Parathyroid adenoma (tissue), 2 donors: ENCODE measurements at regions not wholly inside any gene's neighbourhood (a gene's known extent, or its start where the extent isn't known, plus 50 kb on each side); places are given as distances from the start of the nearest gene placed in this dataset.

Source experiments
- H2AFZ ChIP-seq: fragments of 300-600 bp; sonication (generic); one replicate; pipeline ENCODE4 v1.7.0; 2017; ENCODE audit warnings: antibody characterized with exemption, mild to moderate bottlenecking
- H3K27ac ChIP-seq: fragments of 300-600 bp; sonication (generic); one replicate; pipeline ENCODE4 v1.7.0; 2017
- H3K27me3 ChIP-seq: fragments of 300-600 bp; sonication (generic); one replicate; pipeline ENCODE4 v1.7.0; 2017; ENCODE audit warnings: low read length; ENCODE audit not compliant: control insufficient read depth, insufficient read depth
- H3K36me3 ChIP-seq: fragments of 300-600 bp; sonication (generic); one replicate; pipeline ENCODE4 v1.7.0; 2017; ENCODE audit warnings: low read length; ENCODE audit not compliant: control insufficient read depth, insufficient read depth
- H3K4me1 ChIP-seq: fragments of 300-600 bp; sonication (generic); one replicate; pipeline ENCODE4 v1.7.0; 2017; ENCODE audit warnings: control low read depth
- H3K4me2 ChIP-seq: fragments of 300-600 bp; sonication (generic); one replicate; pipeline ENCODE4 v1.7.0; 2017; ENCODE audit warnings: low read length
- H3K4me3 ChIP-seq: fragments of 300-600 bp; sonication (generic); one replicate; pipeline ENCODE4 v1.7.0; 2017; ENCODE audit warnings: low read depth, low read length
- H3K79me2 ChIP-seq: fragments of 300-600 bp; sonication (generic); one replicate; pipeline ENCODE4 v1.7.0; 2017; ENCODE audit warnings: control low read depth
- H3K9ac ChIP-seq: fragments of 300-600 bp; sonication (generic); one replicate; pipeline ENCODE4 v1.7.0; 2017; ENCODE audit warnings: mild to moderate bottlenecking
- H3K9me3 ChIP-seq: fragments of 300-600 bp; sonication (generic); one replicate; pipeline ENCODE4 v1.7.0; 2017; ENCODE audit warnings: low read length; ENCODE audit not compliant: control insufficient read depth
- TF ChIP-seq, protein P1 (sequence below): fragments of 300-600 bp; sonication (generic); IDR thresholded peaks from one replicate; pipeline ENCODE4 v1.7.0; 2017; ENCODE audit warnings: antibody characterized with exemption, mild to moderate bottlenecking
- donor health status: primary hyperparathyroidism.

- TF ChIP-seq, protein P1, sequence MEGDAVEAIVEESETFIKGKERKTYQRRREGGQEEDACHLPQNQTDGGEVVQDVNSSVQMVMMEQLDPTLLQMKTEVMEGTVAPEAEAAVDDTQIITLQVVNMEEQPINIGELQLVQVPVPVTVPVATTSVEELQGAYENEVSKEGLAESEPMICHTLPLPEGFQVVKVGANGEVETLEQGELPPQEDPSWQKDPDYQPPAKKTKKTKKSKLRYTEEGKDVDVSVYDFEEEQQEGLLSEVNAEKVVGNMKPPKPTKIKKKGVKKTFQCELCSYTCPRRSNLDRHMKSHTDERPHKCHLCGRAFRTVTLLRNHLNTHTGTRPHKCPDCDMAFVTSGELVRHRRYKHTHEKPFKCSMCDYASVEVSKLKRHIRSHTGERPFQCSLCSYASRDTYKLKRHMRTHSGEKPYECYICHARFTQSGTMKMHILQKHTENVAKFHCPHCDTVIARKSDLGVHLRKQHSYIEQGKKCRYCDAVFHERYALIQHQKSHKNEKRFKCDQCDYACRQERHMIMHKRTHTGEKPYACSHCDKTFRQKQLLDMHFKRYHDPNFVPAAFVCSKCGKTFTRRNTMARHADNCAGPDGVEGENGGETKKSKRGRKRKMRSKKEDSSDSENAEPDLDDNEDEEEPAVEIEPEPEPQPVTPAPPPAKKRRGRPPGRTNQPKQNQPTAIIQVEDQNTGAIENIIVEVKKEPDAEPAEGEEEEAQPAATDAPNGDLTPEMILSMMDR: no peak
- H3K4me1 ChIP-seq: no peaks in the 10 kb centered on the region
- no peak overlapping the region for H3K27ac ChIP-seq
- no peak overlapping the region for H3K4me3 ChIP-seq
- no peaks in the 10 kb centered on the region for H3K9me3 ChIP-seq
- H3K27me3 ChIP-seq: no peaks in the 10 kb centered on the region
- H3K9ac ChIP-seq: no peak overlapping the region
- no peak overlapping the region for H3K4me2 ChIP-seq
- H3K79me2 ChIP-seq: no peaks in the 10 kb centered on the region
- no peaks in the 10 kb centered on the region for H3K36me3 ChIP-seq
- no peak overlapping the region for H2AFZ ChIP-seq
Observed at GRCh38 chr18:40582105-40582504, 1372.9 kb upstream of the PIK3C3 start.

DNA sequence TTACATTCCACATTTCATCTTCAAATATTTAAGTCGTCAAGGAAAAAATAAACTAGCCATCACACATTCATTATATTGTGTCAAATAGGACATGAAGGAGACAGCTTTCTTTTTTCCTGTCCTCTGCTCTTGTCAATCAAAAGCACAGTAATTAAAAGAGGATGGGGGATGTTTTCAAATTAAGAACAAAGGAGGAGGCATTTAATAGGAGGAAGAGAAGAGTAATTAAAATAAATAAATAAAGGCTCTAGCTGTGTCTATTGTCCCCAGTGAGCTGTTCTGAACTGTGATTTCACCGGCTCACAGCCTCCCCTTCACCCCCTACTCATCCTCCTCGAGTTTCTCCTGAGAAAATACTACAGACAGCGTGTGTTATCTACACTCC, 1377.1 kb upstream of the PIK3C3 start:
- H3K9me3 ChIP-seq: no peaks in the 10 kb centered on the region
- H3K4me2 ChIP-seq: no peak overlapping the region
- no peaks in the 10 kb centered on the region for H3K27me3 ChIP-seq
- no peak overlapping the region for H2AFZ ChIP-seq
- H3K4me1 ChIP-seq: no peaks in the 10 kb centered on the region
- H3K9ac ChIP-seq: no peak overlapping the region
- TF ChIP-seq, protein P1: no peak
- H3K27ac ChIP-seq: no peak overlapping the region
- no peaks in the 10 kb centered on the region for H3K36me3 ChIP-seq
- no peak overlapping the region for H3K4me3 ChIP-seq
- no peaks in the 10 kb centered on the region for H3K79me2 ChIP-seq

- Histone ChIP-seq H3K4me2 (no peak overlapping the region), H3K9me3 (no peaks in the 10 kb centered on the region), H3K27me3 (no peaks in the 10 kb centered on the region), H3K4me1 (no peaks in the 10 kb centered on the region), H3K36me3 (no peaks in the 10 kb centered on the region), H2AFZ (no peak overlapping the region), H3K9ac (no peak overlapping the region), H3K27ac (no peak overlapping the region), H3K79me2 (no peaks in the 10 kb centered on the region), H3K4me3 (no peak overlapping the region)
- TF ChIP-seq, protein P1: no peak
Observed at GRCh38 chr18:40577239-40577980, 1377.6 kb upstream of the PIK3C3 start.

GRCh38 chr18:40576507-40577115, 1378.4 kb upstream of the PIK3C3 start:
- Histone ChIP-seq H3K9me3 (no peaks in the 10 kb centered on the region), H3K4me3 (no peak overlapping the region), H2AFZ (no peak overlapping the region), H3K27ac (no peak overlapping the region), H3K9ac (no peak overlapping the region), H3K4me1 (no peaks in the 10 kb centered on the region), H3K4me2 (no peak overlapping the region), H3K79me2 (no peaks in the 10 kb centered on the region), H3K27me3 (no peaks in the 10 kb centered on the region), H3K36me3 (no peaks in the 10 kb centered on the region)
- TF ChIP-seq, protein P1: no peak

GRCh38 chr18:40570615-40571014, 1384.4 kb upstream of the PIK3C3 start:
- Histone ChIP-seq H3K9me3 (no peaks in the 10 kb centered on the region), H3K4me2 (no peak overlapping the region), H3K4me3 (no peak overlapping the region), H3K27ac (no peak overlapping the region), H3K27me3 (no peaks in the 10 kb centered on the region), H2AFZ (no peak overlapping the region), H3K79me2 (no peaks in the 10 kb centered on the region), H3K4me1 (no peaks in the 10 kb centered on the region), H3K36me3 (no peaks in the 10 kb centered on the region), H3K9ac (no peak overlapping the region)
- TF ChIP-seq, protein P1: no peak
